Activated CD4-positive, alpha-beta memory T cell treated with anti-CD3 and anti-CD28 coated beads, Interleukin-2, amount 10 ng/mL, durations not matched to agents 7 days and 5 days (primary cell): ENCODE measurements at regions not wholly inside any gene's neighbourhood (a gene's known extent, or its start where the extent isn't known, plus 50 kb on each side); places are given as distances from the start of the nearest gene placed in this dataset.
A peak's percentile ranks its signal among the peaks of the same experiment; 100 is the strongest.

Experiments
- CTCF ChIA-PET: fragments of 350-600 bp; sonication (Branson Sonifier 250); formaldehyde crosslinking; loops from one replicate; lab custom pipeline; 2021; ENCODE audit warnings: antibody characterized with exemption, inconsistent platforms; lab: Charles Lee
- POLR2A ChIA-PET: fragments of 350-600 bp; sonication (Branson Sonifier 250); formaldehyde crosslinking; loops from one replicate; lab custom pipeline; 2021; ENCODE audit warnings: antibody characterized with exemption; lab: Charles Lee
- DNase-seq: peaks from one replicate; pipeline ENCODE4 v3.0.0-alpha.2; 2020
- H3K27ac Mint-ChIP-seq: one replicate; pipeline ENCODE4 v1.8.0; 2021; ENCODE audit warnings: mild to moderate bottlenecking, mixed read lengths
- H3K27me3 Mint-ChIP-seq: one replicate; pipeline ENCODE4 v1.8.0; 2021; ENCODE audit warnings: mixed read lengths
- H3K36me3 Mint-ChIP-seq: one replicate; pipeline ENCODE4 v1.8.0; 2021; ENCODE audit warnings: low read depth, mixed read lengths
- H3K4me1 Mint-ChIP-seq: one replicate; pipeline ENCODE4 v1.8.0; 2021; ENCODE audit warnings: mixed read lengths
- H3K4me3 Mint-ChIP-seq: one replicate; pipeline ENCODE4 v1.8.0; 2021; ENCODE audit warnings: mild to moderate bottlenecking, mixed read lengths
- H3K9me3 Mint-ChIP-seq: one replicate; pipeline ENCODE4 v1.8.0; 2021; ENCODE audit warnings: mixed read lengths

DNA sequence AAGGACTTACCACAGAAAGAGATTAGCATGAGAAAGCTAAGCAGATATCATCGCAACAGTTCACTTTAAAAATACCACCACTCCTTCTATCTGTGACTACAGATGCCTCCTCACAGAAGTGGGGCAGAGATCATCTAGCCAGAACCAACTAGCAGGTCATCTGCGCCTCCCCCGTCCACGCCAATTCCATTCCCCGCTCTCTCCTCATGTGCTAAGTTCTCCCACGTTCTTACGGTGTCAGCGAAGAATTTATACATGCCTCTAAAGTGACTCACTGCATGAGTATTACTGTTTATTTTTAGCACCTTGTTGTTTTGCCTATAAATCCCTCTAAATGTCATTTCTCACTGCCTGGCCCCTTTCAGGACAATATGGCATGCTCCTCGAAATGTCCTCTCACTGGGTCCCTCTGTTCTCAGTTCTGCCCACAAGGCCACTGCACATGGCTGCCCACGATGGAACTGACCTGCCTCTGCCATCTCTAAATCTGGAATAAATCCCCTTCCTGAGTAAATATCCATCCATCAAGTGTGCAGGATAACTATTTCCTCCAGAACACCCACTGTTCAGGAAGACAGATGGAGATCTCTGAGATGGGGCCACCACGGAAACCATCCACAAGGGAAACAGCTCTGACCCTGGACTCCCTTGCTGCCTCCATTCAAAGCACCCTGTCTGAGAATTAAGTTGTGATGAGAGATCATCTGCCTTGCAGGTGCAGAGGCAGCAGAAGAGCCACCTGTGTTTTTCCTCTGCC lies 137.7 kb downstream of the IRS1 start:
- POLR2A ChIA-PET, result no interaction called here

DNA sequence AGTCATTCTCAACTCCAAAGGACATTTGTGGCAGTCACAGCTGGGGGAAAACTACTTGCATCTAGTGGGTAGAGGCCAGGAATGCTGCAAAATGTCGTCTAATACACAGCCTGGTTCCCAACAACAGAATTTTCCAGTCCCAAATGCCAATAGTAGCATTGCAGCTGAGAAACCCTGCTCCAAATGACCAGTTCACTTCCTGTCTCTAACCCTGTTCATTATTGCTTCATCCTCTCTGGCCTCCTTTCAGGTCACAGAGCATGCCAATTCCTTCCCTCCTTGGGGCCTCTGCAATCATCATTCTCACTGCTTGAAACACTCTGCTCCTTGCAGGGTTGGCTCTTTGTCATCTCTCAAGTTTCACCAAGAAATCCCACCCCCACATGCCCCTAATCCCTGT lies 139.1 kb downstream of the IRS1 start:
- H3K27ac Mint-ChIP-seq, result no peak overlapping the region
- ChIA-PET POLR2A (no interaction called here), CTCF (no interaction called here)
- no peaks in the 10 kb centered on the region for H3K9me3 Mint-ChIP-seq
- H3K36me3 Mint-ChIP-seq, result no peaks in the 10 kb centered on the region
- H3K27me3 Mint-ChIP-seq, result peaks cover 8% of the 10 kb centered on the region
- no peak for DNase-seq
- H3K4me1 Mint-ChIP-seq, result peaks cover 13% of the 10 kb centered on the region
- H3K4me3 Mint-ChIP-seq, result no peak overlapping the region

More for the DNA sequence above, 137.7 kb downstream of the IRS1 start:
- CTCF ChIA-PET, result no interaction called here
- Mint-ChIP-seq H3K4me1 (peaks cover 4% of the 10 kb centered on the region), H3K9me3 (no peaks in the 10 kb centered on the region), H3K4me3 (no peak overlapping the region), H3K36me3 (no peaks in the 10 kb centered on the region), H3K27me3 (peaks cover 11% of the 10 kb centered on the region), H3K27ac (no peak overlapping the region)
- DNase-seq, result no peak

DNA sequence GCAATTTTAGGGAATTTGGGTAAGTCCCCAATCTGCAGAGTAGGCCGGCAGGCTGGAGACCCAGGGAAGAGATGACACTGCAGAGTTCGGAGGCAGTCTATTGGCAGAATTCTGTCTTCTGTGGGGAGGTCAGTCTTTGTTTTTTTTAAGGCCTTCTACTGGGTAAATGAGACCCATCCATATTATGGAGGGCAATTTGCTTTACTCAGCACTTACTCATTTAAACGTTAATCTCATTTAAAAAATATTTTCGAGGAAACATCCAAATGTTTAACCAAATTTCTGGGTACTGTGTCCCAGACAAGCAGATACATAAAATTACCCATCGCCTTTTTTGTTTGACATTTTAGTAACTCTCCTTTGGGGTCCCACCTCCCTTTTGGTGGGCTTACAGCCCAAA lies 139.5 kb downstream of the IRS1 start:
- H3K4me1 Mint-ChIP-seq, result peaks cover 16% of the 10 kb centered on the region
- H3K27ac Mint-ChIP-seq, result no peak overlapping the region
- POLR2A ChIA-PET, result no interaction called here
- peaks cover 3% of the 10 kb centered on the region for H3K9me3 Mint-ChIP-seq
- DNase-seq, result no peak
- peaks cover 4% of the 10 kb centered on the region for H3K27me3 Mint-ChIP-seq
- no peaks in the 10 kb centered on the region for H3K36me3 Mint-ChIP-seq
- H3K4me3 Mint-ChIP-seq, result no peak overlapping the region
- CTCF ChIA-PET, result no interaction called here

DNA sequence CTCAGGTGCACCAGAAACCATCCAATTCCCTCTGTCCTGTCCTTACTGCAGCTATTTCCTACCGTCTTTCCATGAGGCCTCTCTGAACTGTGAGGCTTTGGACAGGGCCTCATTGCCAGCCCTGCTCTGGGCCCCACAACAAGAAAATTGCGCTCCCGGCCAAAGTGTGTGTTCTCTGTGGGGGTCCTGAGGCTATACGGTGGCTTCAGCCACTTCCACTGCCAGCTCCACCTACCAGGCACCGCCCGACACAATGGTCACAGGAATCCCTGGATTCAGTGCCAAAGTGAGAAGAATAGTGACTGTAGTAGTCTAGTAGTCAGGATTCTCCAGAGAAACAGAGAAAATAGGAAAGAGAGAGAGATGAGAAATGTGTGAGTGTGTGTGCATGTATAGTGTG lies 140.2 kb downstream of the IRS1 start:
- H3K4me1 Mint-ChIP-seq, result peaks cover 18% of the 10 kb centered on the region
- H3K27me3 Mint-ChIP-seq, result no peaks in the 10 kb centered on the region
- H3K27ac Mint-ChIP-seq, result no peak overlapping the region
- POLR2A ChIA-PET, result no interaction called here
- CTCF ChIA-PET, result no interaction called here
- no peak for DNase-seq
- H3K36me3 Mint-ChIP-seq, result no peaks in the 10 kb centered on the region
- H3K4me3 Mint-ChIP-seq, result no peak overlapping the region
- H3K9me3 Mint-ChIP-seq, result peaks cover 3% of the 10 kb centered on the region

DNA sequence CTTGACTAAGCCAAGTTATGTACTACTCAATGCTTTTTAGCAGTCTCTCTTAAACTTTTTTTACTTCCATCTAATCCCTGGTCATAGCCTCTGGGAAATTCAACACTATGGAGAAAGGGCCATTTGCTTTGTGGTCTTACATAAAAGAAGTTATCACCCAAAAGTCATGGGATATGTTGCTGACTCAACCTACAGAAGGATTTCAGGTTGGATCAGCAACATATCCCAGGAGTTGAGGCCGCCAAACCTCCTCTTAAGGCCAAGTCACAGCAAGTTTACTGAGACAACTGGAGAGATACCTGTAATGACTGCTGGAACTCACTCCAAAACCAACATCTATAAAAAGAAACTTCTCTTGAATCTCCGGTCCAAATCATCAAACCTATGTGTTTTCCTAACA lies 141.1 kb downstream of the IRS1 start:
- no peaks in the 10 kb centered on the region for H3K36me3 Mint-ChIP-seq
- ChIA-PET POLR2A (no interaction called here), CTCF (no interaction called here)
- H3K9me3 Mint-ChIP-seq, result peaks cover 3% of the 10 kb centered on the region
- no peaks in the 10 kb centered on the region for H3K27me3 Mint-ChIP-seq
- no peak for DNase-seq
- no peak overlapping the region for H3K4me3 Mint-ChIP-seq
- no peak overlapping the region for H3K27ac Mint-ChIP-seq
- peaks cover 23% of the 10 kb centered on the region for H3K4me1 Mint-ChIP-seq

DNA sequence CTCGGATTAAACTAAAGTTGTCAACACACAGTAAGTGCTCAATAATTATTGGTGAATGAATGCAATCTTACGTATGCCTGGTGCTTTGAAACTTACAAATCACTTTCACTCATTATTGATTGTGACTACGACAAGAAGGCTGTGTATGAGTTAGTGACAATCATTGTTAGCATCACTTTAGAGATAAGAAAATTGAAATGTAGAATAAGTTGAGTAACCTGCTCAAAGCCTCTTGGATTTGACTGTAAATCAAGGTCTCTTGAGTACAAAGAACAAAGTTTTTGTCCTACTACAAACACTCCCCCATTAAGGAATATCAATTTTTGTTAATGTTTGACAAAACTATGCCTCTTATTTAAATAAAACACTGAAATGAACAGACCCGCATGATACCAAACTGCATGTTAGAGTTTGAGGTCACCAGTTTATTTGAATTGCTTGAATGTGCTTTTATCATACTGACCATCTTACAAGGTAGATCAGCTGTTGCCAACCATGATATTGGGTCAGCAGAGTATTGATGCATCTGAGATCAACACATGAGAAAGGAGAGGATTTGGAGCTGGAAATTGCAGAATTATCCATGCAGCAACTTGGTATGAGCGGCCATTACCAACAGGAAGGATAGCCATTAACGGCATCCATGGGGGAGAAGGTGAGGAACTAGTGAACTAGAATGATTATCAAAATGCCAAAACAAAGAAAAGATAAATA lies 142.1 kb downstream of the IRS1 start:
- Mint-ChIP-seq H3K4me3 (no peak overlapping the region), H3K27ac (no peak overlapping the region), H3K4me1 (peaks cover 33% of the 10 kb centered on the region), H3K9me3 (peaks cover 5% of the 10 kb centered on the region), H3K36me3 (no peaks in the 10 kb centered on the region), H3K27me3 (no peaks in the 10 kb centered on the region)
- ChIA-PET POLR2A (no interaction called here), CTCF (no interaction called here)
- no peak for DNase-seq

DNA sequence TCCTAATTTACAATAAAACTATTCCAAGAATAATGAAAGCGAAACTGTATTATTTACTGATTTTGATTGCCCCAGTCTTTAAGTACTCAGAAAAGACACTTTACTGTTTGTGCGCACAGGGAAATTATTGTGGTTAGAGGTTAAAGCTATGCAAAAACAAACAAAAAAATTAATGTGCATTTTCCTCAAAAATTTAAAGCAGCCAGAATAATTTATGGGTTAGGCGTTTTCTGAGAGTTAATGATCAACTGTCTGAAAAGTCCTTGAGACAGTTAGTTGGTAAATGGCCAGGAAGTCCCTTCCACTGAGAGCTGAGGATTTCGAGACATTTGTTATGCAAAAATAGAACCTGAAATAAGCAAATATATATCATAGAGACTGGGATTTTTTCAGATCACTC lies 143.3 kb downstream of the IRS1 start:
- Mint-ChIP-seq H3K9me3 (peaks cover 5% of the 10 kb centered on the region), H3K27me3 (no peaks in the 10 kb centered on the region), H3K4me3 (no peak overlapping the region), H3K4me1 (peaks cover 44% of the 10 kb centered on the region), H3K36me3 (no peaks in the 10 kb centered on the region), H3K27ac (no peak overlapping the region)
- ChIA-PET CTCF (no interaction called here), POLR2A (no interaction called here)
- DNase-seq, result no peak

DNA sequence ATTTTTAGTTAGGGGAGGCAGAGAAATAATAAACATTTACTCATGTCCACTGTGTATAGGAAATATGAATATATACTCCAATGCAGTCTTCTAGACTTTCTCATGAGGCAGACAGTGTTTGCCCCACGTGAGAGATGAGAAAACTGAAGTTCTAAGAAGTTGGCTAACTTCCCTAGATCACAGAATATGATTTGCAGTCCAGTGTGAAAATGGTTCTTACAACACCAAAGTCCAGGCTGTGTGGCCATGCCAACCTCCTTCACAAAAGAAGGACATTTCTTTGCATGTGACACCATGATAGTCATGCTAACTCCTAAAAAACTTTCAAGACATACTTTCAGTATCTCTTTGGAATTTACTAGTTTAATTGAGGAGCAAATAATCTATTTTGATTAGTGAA lies 143.7 kb downstream of the IRS1 start:
- Mint-ChIP-seq H3K27ac (no peak overlapping the region), H3K9me3 (peaks cover 5% of the 10 kb centered on the region), H3K36me3 (no peaks in the 10 kb centered on the region), H3K27me3 (no peaks in the 10 kb centered on the region), H3K4me3 (no peak overlapping the region), H3K4me1 (peaks cover 49% of the 10 kb centered on the region)
- ChIA-PET CTCF (no interaction called here), POLR2A (no interaction called here)
- no peak for DNase-seq

DNA sequence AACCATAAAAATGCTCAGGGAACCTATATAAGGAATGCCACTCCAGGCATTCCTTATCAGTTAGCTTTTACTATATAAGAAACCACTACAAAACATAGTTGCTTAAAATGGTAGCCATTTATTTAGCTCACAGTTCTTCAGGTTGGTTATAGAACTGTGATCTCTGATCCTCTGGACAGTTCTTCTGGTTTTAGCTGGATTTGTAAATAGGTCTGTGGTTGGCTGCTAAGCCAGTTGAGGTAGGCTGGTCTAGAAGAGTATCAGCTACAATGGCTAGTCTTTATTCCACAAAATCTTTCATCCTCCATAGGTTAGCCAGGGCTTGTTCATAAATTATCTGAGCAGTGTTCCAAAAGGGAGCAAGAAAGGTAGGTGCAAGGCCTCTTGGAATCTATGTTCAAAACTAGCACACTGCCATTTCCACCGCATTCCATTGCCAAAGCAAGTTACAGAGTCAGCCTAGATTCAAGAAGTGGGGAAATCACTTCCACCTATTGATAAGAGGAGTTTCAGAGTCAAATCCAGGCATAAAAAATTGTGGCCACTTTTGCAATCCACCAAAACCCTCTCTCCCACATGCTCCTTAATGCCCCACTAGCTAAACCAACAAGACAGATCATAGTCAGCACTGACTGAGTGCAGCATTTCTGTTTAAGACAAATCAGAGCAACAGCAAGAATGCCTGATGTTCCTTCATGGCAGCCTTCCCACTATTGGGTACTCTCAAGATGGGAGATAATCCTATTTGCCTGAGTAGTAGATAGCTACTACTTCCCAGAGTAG lies 146.4 kb downstream of the IRS1 start:
- Mint-ChIP-seq H3K4me1 (peaks cover 65% of the 10 kb centered on the region), H3K9me3 (peaks cover 19% of the 10 kb centered on the region)

DNA sequence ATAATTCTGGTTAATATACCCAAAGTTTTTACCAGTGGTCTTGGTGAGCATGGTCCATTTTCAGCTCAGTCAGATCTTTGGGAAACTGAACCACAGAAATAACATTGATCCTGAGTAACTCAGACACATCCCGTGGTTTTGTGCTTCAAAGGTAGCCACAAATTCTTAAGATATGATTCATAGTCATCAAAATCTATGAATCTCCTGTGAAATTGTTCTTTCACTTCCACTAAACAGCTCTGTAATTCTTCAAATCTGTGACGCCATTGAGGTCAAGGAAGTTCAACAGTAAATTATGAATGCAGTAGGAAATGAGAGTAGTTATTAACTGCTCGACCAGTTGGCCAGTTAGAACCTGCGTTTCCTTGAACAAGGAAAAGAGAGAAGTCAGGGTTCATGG lies 147.3 kb downstream of the IRS1 start:
- peak overlapping the region; percentile 4 for H3K27ac Mint-ChIP-seq
- peaks cover 65% of the 10 kb centered on the region for H3K4me1 Mint-ChIP-seq

More for the DNA sequence above, 146.4 kb downstream of the IRS1 start:
- Mint-ChIP-seq H3K4me3 (no peak overlapping the region), H3K27ac (no peak overlapping the region), H3K36me3 (peaks cover 21% of the 10 kb centered on the region), H3K27me3 (no peaks in the 10 kb centered on the region)
- no peak for DNase-seq
- POLR2A ChIA-PET, result interaction anchor here (0.6 to 2.7 kb wide), 6 partner anchors 21 to 230 kb away, joined by 3 to 13 read pairs (median 3); partner anchors contain the start of genes IRS1 and RHBDD1
- CTCF ChIA-PET, result interaction anchor here (1.0 to 2.6 kb wide), 3 partner anchors 69 to 149 kb away, joined by 3 to 25 read pairs (median 3); partner anchors contain the start of gene IRS1

DNA sequence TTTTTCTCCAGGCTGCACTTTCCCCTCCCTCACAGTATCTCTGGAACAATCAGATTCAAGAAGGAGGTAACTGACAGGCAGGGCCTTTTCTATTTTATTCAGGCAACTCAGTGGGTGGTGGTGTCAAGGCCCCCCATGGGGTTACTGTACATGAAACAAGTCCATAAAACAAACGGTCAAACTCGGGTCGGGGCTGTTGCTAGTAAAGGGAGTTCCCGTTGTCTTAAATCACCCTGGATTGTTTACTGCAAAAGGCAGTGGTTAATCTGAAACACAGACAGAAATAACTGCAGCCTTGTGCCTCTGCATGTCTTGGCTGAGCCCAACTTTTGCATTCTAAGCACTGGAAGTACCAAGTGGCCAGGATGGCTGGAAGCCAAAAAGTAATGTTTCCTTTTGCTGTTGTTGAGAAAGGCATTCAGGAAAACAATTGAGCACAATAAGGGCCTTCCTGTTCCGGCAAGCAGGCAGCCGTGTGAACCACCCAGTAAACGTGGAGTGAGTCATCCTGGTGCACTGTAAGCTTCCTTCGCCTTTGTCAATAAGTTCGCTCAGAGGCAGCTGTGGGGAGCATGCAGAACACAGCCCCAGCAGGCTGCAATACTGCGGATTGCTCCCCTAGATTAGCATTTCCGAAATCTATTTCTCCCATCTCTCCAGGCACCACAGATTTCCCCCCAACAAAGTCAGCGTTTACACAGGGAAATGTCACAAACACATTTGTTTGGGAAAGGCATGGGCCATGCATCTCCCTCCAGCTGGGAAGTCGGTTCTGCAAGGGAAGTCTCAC lies 149.6 kb downstream of the IRS1 start:
- DNase-seq, result peak; percentile 76
- no peaks in the 10 kb centered on the region for H3K27me3 Mint-ChIP-seq
- H3K36me3 Mint-ChIP-seq, result peaks cover 21% of the 10 kb centered on the region
- H3K9me3 Mint-ChIP-seq, result peaks cover 20% of the 10 kb centered on the region
- peaks cover 53% of the 10 kb centered on the region for H3K4me1 Mint-ChIP-seq
- ChIA-PET POLR2A (interaction anchor here (0.7 to 1.1 kb wide), 7 partner anchors 41 to 226 kb away, joined by 3 to 8 read pairs (median 3); partner anchors contain the start of gene RHBDD1), CTCF (no interaction called here)
- peak overlapping the region; percentile 11 for H3K4me3 Mint-ChIP-seq
- peak overlapping the region; percentile 92 for H3K27ac Mint-ChIP-seq

More for the DNA sequence above, 147.3 kb downstream of the IRS1 start:
- no peak overlapping the region for H3K4me3 Mint-ChIP-seq
- ChIA-PET POLR2A (interaction anchor here (0.7 to 2.7 kb wide), 6 partner anchors 22 to 229 kb away, joined by 3 to 13 read pairs (median 3); partner anchors contain the start of gene IRS1), CTCF (interaction anchor here (0.7 to 2.6 kb wide), 3 partner anchors 120 to 150 kb away, joined by 3 to 25 read pairs (median 3); partner anchors contain the start of gene IRS1)
- H3K9me3 Mint-ChIP-seq, result peaks cover 19% of the 10 kb centered on the region
- H3K36me3 Mint-ChIP-seq, result peaks cover 21% of the 10 kb centered on the region
- H3K27me3 Mint-ChIP-seq, result no peaks in the 10 kb centered on the region
- DNase-seq, result no peak

DNA sequence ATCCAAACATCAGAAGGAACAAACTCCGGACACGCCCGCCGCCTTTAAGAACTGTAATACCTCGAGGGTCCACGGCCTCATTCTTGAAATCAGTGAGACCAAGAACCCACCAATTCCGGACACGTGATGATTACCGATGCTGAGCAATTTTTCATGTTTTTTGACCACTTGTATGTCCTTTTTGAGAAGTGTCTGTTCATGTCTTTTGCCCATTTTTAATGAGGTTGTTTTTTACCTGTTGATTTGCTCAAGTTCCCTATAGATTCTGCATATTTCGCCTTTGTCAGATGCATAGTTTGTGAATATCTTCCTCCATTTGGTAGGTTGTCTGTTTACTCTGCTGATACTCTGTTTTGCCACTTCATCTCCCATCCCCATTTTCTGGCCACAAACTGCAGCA lies 150.4 kb downstream of the IRS1 start:
- Mint-ChIP-seq H3K9me3 (peaks cover 20% of the 10 kb centered on the region), H3K36me3 (peaks cover 21% of the 10 kb centered on the region), H3K27me3 (peaks cover 5% of the 10 kb centered on the region), H3K27ac (peak overlapping the region; percentile 92), H3K4me3 (no peak overlapping the region), H3K4me1 (peaks cover 51% of the 10 kb centered on the region)
- no peak for DNase-seq
- POLR2A ChIA-PET, result no interaction called here
- CTCF ChIA-PET, result no interaction called here
